Prostate gland (tissue), 2 donors: ENCODE measurements at regions not wholly inside any gene's neighbourhood (a gene's known extent, or its start where the extent isn't known, plus 50 kb on each side); places are given as distances from the start of the nearest gene placed in this dataset.

Experiments used
- DNase-seq: peaks from one replicate; pipeline ENCODE4 v3.0.0-alpha.2; 2019; ENCODE audit warnings: low spot score
- H3K27ac ChIP-seq, 2 donors: fragments of 200-600 bp; sonication (generic); 2 replicates each; pipeline ENCODE4 v1.5.1; 2017 to 2019
- H3K27me3 ChIP-seq: fragments of 200-600 bp; sonication (generic); replicated peaks from 2 replicates; pipeline ENCODE4 v1.5.1; 2019; ENCODE audit not compliant: insufficient read depth
- H3K36me3 ChIP-seq, 2 donors: fragments of 200-600 bp; sonication (generic); 1 replicate in 1 of 2; 2 replicates in 1 of 2; pipeline versions ENCODE4 v1.5.1 to v1.8.1; 2017 to 2019
- H3K4me1 ChIP-seq: fragments of 200-600 bp; sonication (generic); replicated peaks from 2 replicates; pipeline ENCODE4 v1.5.1; 2019
- H3K4me3 ChIP-seq, 2 donors: fragments of 200-600 bp; sonication (generic); 2 replicates each; pipeline ENCODE4 v1.5.1; 2017 to 2019
- H3K9me3 ChIP-seq: fragments of 200-600 bp; sonication (generic); 2 replicates; pipeline ENCODE4 v1.5.1; 2017
- POLR2A ChIP-seq: fragments of 450-650 bp; IDR thresholded peaks from one replicate; pipeline ENCODE4 v1.6.1; 2016; ENCODE audit warnings: antibody characterized with exemption, mild to moderate bottlenecking
- POLR2AphosphoS5 ChIP-seq: sonication (generic); formaldehyde crosslinking; IDR thresholded peaks from one replicate; pipeline ENCODE4 v1.6.1; 2017; ENCODE audit warnings: antibody characterized with exemption
- WGBS: methylation state at CpG from one replicate; pipeline ENCODE4 v1.1.5; 2018; 5-methylcytosine and 5-hydroxymethylcytosine counted together
- intact Hi-C: fragments of 100-400 bp; cut with DNase I; formaldehyde crosslinking; loops from one replicate; pipeline ENCODE4 v1.14.2; 2022
- TF ChIP-seq, protein P1 (sequence below), 4 experiments: fragments of 200-600 bp in 2 of 4; fragments of 450-650 bp in 2 of 4; sonication (generic) in 2 of 4; IDR thresholded peaks; 1 replicate in 3 of 4; 2 replicates in 1 of 4; pipeline ENCODE4 v1.5.1; 2016 to 2019; ENCODE audit warnings: antibody characterized with exemption in 4 of 4, mild to moderate bottlenecking in 2 of 4, moderate library complexity in 2 of 4

DNA sequence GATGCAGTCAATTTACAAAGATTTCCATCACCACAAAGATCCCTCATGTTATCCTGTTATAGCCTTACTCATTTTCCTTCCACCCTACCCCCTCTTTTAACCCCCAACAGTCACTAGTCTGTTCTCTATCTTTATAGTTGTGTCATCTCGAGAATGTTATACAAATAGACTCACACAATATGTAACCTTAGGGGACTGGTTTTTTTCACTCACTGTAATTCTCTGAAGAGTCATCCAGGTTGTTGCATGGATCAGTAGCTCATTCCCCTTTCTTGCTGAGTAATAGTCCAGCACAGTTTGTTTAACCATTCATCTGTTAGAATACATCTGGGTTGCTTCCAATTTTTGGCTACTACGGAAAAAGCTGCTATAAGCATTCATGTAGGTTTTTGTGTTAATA lies 121.1 kb upstream of the PDE1C start:
- Histone ChIP-seq H3K27me3 (no peaks in the 10 kb centered on the region), H3K9me3 (no peaks in the 10 kb centered on the region), H3K27ac (no peak overlapping the region), H3K36me3 (no peaks in the 10 kb centered on the region), H3K4me3 (no peak overlapping the region), H3K4me1 (no peaks in the 10 kb centered on the region)
- TF ChIP-seq POLR2A (no peak), POLR2AphosphoS5 (no peak)
- TF ChIP-seq, protein P1, sequence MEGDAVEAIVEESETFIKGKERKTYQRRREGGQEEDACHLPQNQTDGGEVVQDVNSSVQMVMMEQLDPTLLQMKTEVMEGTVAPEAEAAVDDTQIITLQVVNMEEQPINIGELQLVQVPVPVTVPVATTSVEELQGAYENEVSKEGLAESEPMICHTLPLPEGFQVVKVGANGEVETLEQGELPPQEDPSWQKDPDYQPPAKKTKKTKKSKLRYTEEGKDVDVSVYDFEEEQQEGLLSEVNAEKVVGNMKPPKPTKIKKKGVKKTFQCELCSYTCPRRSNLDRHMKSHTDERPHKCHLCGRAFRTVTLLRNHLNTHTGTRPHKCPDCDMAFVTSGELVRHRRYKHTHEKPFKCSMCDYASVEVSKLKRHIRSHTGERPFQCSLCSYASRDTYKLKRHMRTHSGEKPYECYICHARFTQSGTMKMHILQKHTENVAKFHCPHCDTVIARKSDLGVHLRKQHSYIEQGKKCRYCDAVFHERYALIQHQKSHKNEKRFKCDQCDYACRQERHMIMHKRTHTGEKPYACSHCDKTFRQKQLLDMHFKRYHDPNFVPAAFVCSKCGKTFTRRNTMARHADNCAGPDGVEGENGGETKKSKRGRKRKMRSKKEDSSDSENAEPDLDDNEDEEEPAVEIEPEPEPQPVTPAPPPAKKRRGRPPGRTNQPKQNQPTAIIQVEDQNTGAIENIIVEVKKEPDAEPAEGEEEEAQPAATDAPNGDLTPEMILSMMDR (IDR thresholded peaks at IDR 0.05): no peak
- DNase-seq: no peak
- intact Hi-C loops: no loop called here
- 85% methylated on average over 2 of the region's 2 CpGs for WGBS

DNA sequence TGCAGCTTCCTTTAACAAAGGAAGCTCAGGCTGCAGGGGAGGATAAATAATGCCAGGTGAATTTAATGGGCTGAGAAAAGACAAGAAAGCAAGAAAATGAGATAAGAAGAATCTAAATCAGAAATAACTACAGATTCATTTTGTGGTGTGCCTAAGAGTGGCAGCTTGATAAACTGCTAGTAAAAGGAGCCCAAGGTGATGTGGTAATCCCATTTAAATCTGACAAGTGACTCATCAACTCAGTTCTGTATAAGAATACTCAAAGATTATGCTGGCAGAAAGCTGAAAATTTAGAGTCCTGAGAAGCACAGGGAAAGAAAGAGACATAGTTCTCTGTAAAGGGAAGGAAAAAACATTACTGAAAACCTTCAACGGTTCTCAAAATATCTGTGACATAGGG lies 109.4 kb upstream of the PDE1C start:
- no peak for DNase-seq
- intact Hi-C loops: no loop called here
- no peaks in the 10 kb centered on the region for H3K4me1 ChIP-seq
- no peaks in the 10 kb centered on the region for H3K36me3 ChIP-seq
- no peaks in the 10 kb centered on the region for H3K27me3 ChIP-seq
- TF ChIP-seq POLR2A (no peak), POLR2AphosphoS5 (no peak)
- TF ChIP-seq, protein P1 (IDR thresholded peaks at IDR 0.05): no peak
- H3K9me3 ChIP-seq: no peaks in the 10 kb centered on the region
- H3K27ac ChIP-seq: no peak overlapping the region
- H3K4me3 ChIP-seq: no peak overlapping the region
- WGBS: 60% methylated on average over 1 of the region's 1 CpG

DNA sequence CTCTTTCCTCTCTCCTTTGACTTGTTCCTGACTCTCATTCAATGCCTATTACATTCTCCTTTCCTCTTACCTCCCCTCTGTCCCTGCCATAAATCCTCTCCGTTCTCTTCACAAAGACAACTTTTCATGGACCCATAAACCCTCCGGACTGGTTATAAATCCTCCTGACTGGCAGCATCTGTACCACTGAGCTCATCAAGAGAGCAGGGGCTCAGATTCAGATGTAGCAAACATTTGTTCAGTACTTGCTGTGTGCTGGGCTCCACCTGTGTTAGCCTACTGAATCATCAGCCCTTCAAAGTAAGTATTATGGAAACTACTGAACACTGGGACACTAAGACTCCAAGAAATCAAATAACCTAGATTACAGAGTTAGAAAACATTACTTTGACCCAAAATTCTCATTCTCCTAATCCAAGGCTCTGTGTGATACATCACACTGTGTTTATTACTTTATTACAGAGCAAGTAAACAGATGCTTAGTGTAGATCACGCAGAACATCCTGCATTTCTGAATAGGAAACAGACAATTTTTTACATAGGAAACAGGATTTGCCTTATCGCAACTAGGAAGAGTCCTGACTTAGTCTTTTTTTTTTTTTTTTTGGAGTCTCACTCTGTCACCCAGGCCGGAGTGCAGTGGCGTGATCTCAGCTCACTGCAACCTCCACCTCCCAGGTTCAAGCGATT lies 108.6 kb upstream of the PDE1C start:
- H3K4me1 ChIP-seq: no peaks in the 10 kb centered on the region
- no peak overlapping the region for H3K4me3 ChIP-seq
- no peak for DNase-seq
- no peaks in the 10 kb centered on the region for H3K27me3 ChIP-seq
- intact Hi-C loops: no loop called here
- no peak overlapping the region for H3K27ac ChIP-seq
- no peak for TF ChIP-seq POLR2A
- TF ChIP-seq POLR2AphosphoS5: no peak
- TF ChIP-seq, protein P1 (IDR thresholded peaks at IDR 0.05): no peak
- WGBS: 77% methylated on average over 7 of the region's 7 CpGs
- H3K9me3 ChIP-seq: no peaks in the 10 kb centered on the region
- no peaks in the 10 kb centered on the region for H3K36me3 ChIP-seq

DNA sequence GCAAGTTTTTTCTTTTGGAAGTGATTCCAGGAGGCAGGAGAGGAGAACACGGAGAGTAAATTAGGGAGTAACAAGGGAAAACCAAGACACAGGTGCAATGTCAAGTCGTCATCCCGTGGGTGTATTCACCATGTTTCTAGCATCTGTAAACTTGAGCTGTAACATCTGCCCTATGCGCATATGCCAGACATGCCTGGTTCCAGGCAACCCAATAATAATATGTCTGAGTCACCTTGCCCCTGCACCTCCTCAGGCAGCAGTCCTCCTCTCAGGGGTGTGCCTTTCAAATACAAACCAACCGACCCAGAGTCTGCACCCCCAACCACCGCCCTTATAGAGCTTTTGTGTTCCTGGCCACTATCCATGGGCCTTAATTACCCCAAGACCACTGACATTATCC lies 107.0 kb upstream of the PDE1C start:
- no peak for DNase-seq
- intact Hi-C loops: no loop called here
- Histone ChIP-seq H3K9me3 (no peaks in the 10 kb centered on the region), H3K27me3 (no peaks in the 10 kb centered on the region), H3K36me3 (no peaks in the 10 kb centered on the region), H3K4me1 (no peaks in the 10 kb centered on the region), H3K4me3 (no peak overlapping the region), H3K27ac (no peak overlapping the region)
- TF ChIP-seq POLR2AphosphoS5 (no peak), POLR2A (no peak)
- TF ChIP-seq, protein P1 (IDR thresholded peaks at IDR 0.05): no peak
- WGBS: 73% methylated on average over 6 of the region's 6 CpGs

DNA sequence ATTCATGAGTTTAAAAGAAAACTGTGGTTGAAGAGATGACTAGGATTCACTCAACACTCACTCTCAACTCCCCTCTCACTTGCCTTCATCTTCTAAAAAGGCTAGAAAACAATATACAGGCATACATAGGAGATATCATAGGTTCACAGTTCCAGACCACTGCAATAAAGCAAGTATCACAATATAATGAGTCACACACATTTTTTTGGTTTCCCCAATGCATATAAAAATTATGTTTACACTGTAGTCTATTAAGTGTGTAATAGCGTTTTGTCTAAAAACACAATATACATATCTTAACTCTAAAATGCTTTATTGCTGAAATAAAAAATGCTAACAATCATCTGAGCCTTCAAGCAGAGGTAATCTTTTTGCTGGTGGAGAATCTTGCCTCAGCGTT lies 104.9 kb upstream of the PDE1C start:
- no peaks in the 10 kb centered on the region for H3K27me3 ChIP-seq
- intact Hi-C loops: no loop called here

More for the DNA sequence above, 104.9 kb upstream of the PDE1C start:
- Histone ChIP-seq H3K4me1 (no peaks in the 10 kb centered on the region), H3K36me3 (no peaks in the 10 kb centered on the region), H3K9me3 (no peaks in the 10 kb centered on the region), H3K4me3 (no peak overlapping the region), H3K27ac (no peak overlapping the region)
- 56% methylated on average over 2 of the region's 2 CpGs for WGBS
- TF ChIP-seq POLR2A: no peak
- TF ChIP-seq, protein P1 (IDR thresholded peaks at IDR 0.05): no peak
- no peak for TF ChIP-seq POLR2AphosphoS5
- DNase-seq: no peak
